Body of pancreas (tissue), 4 donors: ENCODE measurements at regions not wholly inside any gene's neighbourhood (a gene's known extent, or its start where the extent isn't known, plus 50 kb on each side); places are given as distances from the start of the nearest gene placed in this dataset.

Source experiments
- POLR2A ChIP-seq, 3 donors: fragments of 450-650 bp; IDR thresholded peaks; one replicate each; pipeline ENCODE4 v1.6.1; 2016; ENCODE audit warnings: antibody characterized with exemption in 3 of 3, mild to moderate bottlenecking in 2 of 3
- TF ChIP-seq, protein P1 (sequence below), 7 experiments: fragments of 450-650 bp in 4 of 7; fragments of 200-600 bp in 3 of 7; sonication (generic) in 3 of 7; IDR thresholded peaks; one replicate each; pipeline ENCODE4 v1.5.1; 2016 to 2019; ENCODE audit warnings: antibody characterized with exemption in 7 of 7

DNA sequence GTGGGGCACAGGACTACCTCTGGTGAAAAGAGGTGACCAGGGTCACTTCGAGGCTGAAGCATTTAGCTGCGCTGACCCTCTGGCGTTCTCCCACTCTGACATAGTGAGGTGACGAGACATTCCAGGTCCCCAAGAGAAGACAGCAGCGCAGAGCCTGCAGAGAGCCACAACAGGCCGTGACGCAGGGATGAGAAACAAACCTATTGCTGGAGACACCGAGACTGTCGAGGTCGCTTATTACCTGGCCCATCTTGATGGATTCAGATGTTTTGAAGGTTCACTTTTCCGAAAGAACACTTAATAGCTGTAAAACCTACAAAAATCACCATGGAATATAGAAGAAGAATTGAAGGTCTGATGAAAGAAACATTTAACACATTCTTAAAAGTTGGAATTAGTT lies 466.3 kb downstream of the NR2F2 start:
- TF ChIP-seq POLR2A (IDR thresholded peaks at IDR 0.05): no peak
- TF ChIP-seq, protein P1, sequence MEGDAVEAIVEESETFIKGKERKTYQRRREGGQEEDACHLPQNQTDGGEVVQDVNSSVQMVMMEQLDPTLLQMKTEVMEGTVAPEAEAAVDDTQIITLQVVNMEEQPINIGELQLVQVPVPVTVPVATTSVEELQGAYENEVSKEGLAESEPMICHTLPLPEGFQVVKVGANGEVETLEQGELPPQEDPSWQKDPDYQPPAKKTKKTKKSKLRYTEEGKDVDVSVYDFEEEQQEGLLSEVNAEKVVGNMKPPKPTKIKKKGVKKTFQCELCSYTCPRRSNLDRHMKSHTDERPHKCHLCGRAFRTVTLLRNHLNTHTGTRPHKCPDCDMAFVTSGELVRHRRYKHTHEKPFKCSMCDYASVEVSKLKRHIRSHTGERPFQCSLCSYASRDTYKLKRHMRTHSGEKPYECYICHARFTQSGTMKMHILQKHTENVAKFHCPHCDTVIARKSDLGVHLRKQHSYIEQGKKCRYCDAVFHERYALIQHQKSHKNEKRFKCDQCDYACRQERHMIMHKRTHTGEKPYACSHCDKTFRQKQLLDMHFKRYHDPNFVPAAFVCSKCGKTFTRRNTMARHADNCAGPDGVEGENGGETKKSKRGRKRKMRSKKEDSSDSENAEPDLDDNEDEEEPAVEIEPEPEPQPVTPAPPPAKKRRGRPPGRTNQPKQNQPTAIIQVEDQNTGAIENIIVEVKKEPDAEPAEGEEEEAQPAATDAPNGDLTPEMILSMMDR (IDR thresholded peaks at IDR 0.05): no peak
